Dermis microvascular lymphatic vessel endothelial cell (primary cell): ENCODE measurements at regions not wholly inside any gene's neighbourhood (a gene's known extent, or its start where the extent isn't known, plus 50 kb on each side); places are given as distances from the start of the nearest gene placed in this dataset.

ENCODE experiments used
- DNase-seq, 2 donors: peaks; one replicate each; pipeline versions ENCODE4 v3.0.0 to v3.0.0-alpha.2; 2010; ENCODE audit warnings: low read depth in 2 of 2

DNA sequence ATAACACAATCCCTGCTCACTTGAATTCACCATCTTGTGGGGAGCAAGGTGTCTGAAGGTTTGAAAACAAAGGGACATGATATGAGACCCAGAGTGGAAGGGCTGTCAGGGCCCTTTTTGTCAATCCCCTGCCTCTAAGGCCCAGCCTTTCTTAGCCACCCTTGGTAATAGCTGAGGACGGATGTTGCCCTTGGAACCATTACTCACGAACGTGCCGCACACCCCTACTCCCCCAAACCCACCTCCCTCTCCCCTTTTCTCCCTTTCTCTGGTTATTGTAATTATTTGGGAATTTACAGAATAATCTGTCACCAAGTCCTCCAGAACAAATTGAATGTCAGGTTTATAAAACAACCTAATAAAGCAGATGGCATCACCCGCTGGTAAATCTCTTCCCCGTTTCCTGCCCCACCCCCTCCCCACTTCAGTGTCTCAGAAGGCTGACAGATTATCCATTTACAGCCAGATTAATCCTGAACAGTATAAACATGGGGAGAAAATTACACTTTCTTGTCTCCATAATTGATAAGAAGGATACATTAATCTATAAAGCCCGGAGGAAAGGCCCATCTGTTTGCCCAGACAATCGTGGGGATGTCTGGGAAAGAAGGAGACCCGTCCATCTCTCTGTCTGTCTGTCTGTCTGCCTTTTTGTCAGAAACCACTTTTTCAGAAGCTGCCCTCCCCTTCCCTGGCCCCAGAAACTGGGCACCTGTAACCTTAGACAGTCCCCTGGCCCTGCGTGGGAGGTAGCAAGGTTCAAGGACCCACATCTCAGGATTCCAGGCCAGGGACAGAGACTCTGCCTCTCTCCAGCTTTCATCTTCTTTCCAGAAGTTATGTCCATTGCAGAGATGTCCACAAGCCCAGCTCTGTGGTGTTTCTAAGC is 60.6 kb upstream of the CD34 start:
- DNase-seq: no peak

- DNase-seq: no peak
These were observed 59.7 kb upstream of the CD34 start for GRCh38 chr1:207970329-207971233.

DNA sequence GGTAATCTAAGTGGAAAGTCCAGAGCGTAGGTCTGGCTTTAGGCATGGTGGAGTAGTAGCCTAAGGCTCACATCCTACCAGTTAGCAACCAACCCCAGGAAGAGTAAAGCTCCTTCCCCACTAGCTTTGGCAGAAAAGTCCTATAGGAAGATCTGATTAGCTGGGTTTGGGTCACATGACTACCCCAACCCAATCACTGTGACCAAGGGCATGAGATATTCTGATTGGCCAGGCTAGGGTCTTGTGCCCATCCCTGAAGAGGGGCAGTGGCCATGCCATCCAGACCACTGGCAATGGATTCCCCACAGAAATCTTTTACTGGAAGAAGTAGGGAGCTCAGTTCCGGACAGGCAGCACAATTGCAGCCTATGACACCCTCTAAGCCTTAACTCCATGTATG is 58.6 kb upstream of the CD34 start:
- no peak for DNase-seq

DNA sequence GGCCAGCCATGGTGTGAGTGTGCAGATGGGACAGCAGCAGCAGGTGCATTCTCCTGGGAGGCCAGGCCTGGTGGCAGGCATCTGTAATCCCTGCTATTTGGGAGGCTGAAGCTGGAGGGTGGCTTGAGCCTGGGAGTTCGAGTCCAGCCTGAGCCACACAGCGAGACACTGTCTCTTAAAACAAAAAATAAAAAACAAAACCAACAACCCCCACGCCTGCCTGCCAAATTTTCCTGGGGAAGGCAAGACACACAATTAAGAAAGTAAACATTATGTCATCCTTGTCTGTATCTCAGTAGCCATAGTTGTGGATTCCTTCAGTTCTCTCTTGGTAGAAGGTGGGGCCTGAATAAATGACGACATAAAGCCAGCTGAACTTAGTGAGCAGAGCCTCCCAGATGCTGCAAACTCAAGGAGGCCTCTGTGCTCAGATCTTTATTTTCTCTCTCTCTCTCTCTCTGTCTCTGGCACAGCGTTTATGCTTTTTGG is 57.6 kb upstream of the CD34 start:
- no peak for DNase-seq

DNA sequence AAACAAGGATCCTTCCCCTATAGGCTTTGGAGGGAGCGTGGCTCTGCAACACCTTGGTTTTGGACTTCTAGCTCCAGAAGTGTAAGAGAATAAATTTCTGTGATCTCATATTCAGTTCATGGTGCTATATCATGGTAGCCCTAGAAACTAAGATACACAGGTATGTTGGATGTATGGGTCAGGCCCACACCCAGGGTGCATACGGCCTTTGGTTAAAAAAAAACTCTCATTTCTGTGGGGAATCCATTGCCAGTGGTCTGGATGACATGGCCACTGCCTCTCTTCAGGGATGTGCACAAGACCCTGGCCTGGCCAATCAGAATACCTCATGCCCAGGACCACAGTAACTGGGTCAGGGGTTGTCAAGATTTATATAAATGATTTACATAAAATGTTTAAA is 56.8 kb upstream of the CD34 start:
- DNase-seq: no peak

GRCh38 chr1:207966521-207966920 is 55.6 kb upstream of the CD34 start:
- peak in 1 of 2 donors; percentile 49 for DNase-seq

DNA sequence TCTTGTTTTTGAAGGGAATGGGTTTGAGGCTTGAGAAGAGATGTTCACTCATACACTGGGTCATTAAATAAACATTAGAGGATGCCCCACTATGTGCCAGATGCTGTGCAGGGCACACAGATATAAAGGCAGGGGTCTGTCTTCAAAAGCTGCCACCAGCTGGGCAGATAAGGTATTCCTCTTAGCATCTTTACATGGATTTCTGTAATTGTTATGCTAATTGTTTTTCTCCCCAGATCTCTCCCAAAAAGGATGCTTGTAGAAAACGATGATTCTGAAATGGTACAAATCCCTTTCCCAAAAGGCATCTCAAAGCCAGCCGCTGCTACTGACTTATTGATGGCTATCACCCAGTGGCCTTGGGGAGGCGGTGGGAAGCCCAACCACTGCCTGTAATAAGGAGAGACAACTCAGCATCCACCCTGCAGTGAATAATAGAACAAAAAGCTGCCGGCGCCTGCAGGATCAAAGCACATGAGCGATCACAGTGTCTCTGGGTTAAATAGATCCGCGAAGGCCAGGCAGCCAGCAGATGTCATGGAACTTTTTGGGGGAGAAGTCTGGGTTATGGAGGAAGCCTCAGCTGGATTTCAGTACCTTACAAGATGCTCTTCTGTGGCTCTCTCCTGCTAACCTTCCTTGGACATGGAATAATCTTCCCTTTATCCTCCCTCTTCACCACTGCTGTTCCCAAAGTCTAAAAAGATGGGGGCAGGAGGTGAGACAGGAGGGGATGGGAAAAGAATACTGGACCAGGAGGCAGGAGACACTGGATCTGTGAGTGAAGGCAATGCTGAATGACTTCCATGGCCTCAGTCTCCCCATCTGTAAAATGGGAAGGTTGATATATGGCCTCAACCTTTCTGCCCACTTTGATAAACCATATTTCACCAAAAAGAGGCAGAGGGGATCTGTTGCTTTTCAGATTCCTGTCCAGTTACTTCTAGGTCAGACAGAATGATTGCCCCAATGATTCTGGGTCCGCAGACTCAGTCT is 54.8 kb upstream of the CD34 start:
- no peak for DNase-seq

GRCh38 chr1:207964195-207964966 is 53.5 kb upstream of the CD34 start:
- peak in 1 of 2 donors; percentile 53 for DNase-seq

- DNase-seq: peak; percentile 86 to 94
These were observed 52.7 kb upstream of the CD34 start for GRCh38 chr1:207963427-207964194.

DNA sequence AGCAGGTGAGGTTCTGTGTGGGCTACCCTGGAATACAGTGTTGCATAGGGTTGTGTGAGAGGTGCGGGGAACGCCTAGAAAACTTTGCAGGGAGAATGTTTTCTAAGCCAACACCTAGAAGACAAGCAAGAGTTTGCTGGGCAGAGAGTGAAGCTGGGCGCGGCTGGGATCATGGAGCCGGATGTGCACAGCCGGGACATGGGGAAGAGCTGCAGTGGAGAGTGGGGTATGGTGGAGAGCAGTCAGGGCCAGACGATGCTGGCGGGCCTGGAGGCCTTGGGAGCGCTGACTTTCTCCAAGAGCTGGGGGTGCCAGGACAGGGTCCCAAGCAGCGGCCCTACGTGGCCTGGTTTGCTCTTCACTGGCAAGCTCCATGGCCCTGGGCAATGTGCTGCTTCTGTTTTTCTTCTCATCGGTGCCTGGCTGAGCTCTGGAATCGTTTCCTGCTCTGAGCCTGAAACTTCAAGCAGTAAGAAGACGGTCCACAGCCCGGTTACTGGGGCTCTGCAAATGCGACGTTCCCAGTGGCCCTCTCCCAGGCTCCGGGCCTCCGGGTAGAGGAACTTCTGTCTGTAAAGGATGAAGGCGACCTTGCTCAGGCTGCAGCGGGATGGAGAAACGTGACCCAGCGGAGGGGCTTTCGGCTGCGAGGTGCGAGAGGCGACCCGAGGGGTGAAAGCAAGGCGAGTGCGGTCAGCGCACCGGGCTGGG is 51.9 kb upstream of the CD34 start:
- DNase-seq: peak in 1 of 2 donors; percentile 59
